ENCODE measurements at regions not wholly inside any gene's neighbourhood (a gene's known extent, or its start where the extent isn't known, plus 50 kb on each side); places are given as distances from the start of the nearest gene placed in this dataset.
"Not testable (repeated sequence)": the region's sequence is repeated elsewhere in the genome, so short reads cannot be mapped to it uniquely, and the experiment has no call there.

GRCh38 chr6:13874191-13874549 is 50.6 kb upstream of the RNF182 start:
- DNase-seq, result no peak

- peak; percentile 52 to 59 for DNase-seq
These were observed 51.2 kb upstream of the RNF182 start for GRCh38 chr6:13873288-13874190.

- DNase-seq, result no peak
These were observed 52.1 kb upstream of the RNF182 start for GRCh38 chr6:13872681-13873080.

GRCh38 chr6:13872006-13872405 is 52.7 kb upstream of the RNF182 start:
- DNase-seq, result not testable (repeated sequence)

GRCh38 chr6:13870214-13870830 is 54.4 kb upstream of the RNF182 start:
- no peak for DNase-seq

GRCh38 chr6:13868236-13868635 is 53.9 kb upstream of the MCUR1 start:
- DNase-seq, result no peak

- no peak for DNase-seq
These were observed 51.9 kb upstream of the MCUR1 start for GRCh38 chr6:13866301-13866700.

GRCh38 chr6:13865141-13865540 is 50.8 kb upstream of the MCUR1 start:
- DNase-seq, result no peak

GRCh38 chr6:13864669-13865068 is 50.3 kb upstream of the MCUR1 start:
- not testable (repeated sequence) for DNase-seq
